ENCODE measurements at regions not wholly inside any gene's neighbourhood (a gene's known extent, or its start where the extent isn't known, plus 50 kb on each side); places are given as distances from the start of the nearest gene placed in this dataset.

GRCh38 chr21:17461014-17461413 is 51.8 kb upstream of the CXADR start:
- no peak for DNase-seq (ENCODE audit: extremely low spot score, unreplicated experiment)
- H3K4me1 Mint-ChIP-seq (ENCODE audit: unreplicated experiment), result peaks cover 18% of the 10 kb centered on the region
- no peaks in the 10 kb centered on the region for H3K36me3 Mint-ChIP-seq
- no peak for TF ChIP-seq CTCF (conservative IDR thresholded peaks at IDR 0.05)
- H3K27ac Mint-ChIP-seq, result no peak overlapping the region
- H3K4me3 Mint-ChIP-seq, result no peak overlapping the region
- H3K27me3 Mint-ChIP-seq, result no peaks in the 10 kb centered on the region
- no peaks in the 10 kb centered on the region for H3K9me3 Mint-ChIP-seq

GRCh38 chr21:17461582-17461981 is 51.3 kb upstream of the CXADR start:
- TF ChIP-seq CTCF (conservative IDR thresholded peaks at IDR 0.05), result no peak
- Mint-ChIP-seq H3K4me1 (ENCODE audit: unreplicated experiment) (peaks cover 18% of the 10 kb centered on the region), H3K36me3 (no peaks in the 10 kb centered on the region), H3K4me3 (no peak overlapping the region), H3K27ac (no peak overlapping the region), H3K9me3 (no peaks in the 10 kb centered on the region), H3K27me3 (no peaks in the 10 kb centered on the region)
- no peak for DNase-seq (ENCODE audit: extremely low spot score, unreplicated experiment)

- Mint-ChIP-seq H3K27me3 (no peaks in the 10 kb centered on the region), H3K9me3 (no peaks in the 10 kb centered on the region), H3K36me3 (no peaks in the 10 kb centered on the region), H3K4me3 (no peak overlapping the region), H3K4me1 (ENCODE audit: unreplicated experiment) (peaks cover 21% of the 10 kb centered on the region), H3K27ac (peak overlapping the region; percentile 59)
- TF ChIP-seq CTCF (conservative IDR thresholded peaks at IDR 0.05), result no peak
- no peak for DNase-seq (ENCODE audit: extremely low spot score, unreplicated experiment)
Observed at GRCh38 chr21:17462276-17462981, 50.4 kb upstream of the CXADR start.

Small RNAs in the stretch of these regions (microRNA-seq; reads per million reads assigned to microRNA genes)
- gene MIR125B2, result 358 reads per million, percentile 75 among the genes with 10 or more reads in this experiment
- gene MIR99A, result 143,779 reads per million, percentile 99 among the genes with 10 or more reads in this experiment
- 2,942 reads per million, percentile 88 among the genes with 10 or more reads in this experiment for gene MIRLET7C

Measured in type B pancreatic cell (in vitro differentiated cells).